ENCODE measurements at regions not wholly inside any gene's neighbourhood (a gene's known extent, or its start where the extent isn't known, plus 50 kb on each side); places are given as distances from the start of the nearest gene placed in this dataset.

DNA sequence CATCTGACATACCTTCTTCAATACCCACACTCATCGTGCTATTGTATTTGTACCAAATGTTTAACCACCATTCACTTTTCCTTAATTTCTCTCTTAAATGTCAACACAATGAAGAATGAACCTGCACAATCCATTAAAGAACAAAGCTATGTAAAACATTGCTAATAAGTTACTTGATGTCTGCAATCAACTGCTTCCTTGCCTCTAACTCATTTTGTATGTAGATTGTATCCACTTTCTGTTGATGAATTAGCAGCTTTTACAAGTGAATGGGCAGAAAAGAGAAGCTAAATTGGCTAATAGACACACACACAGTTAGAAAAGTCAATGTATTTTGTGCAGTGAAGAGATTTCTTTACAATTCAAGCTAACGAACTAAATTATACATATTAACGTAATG is 212.5 kb upstream of the NDST3 start:
- CTCF ChIA-PET, result no interaction called here
- intact Hi-C loops (cut with micrococcal nuclease), result no loop called here
- Mint-ChIP-seq H3K27me3 (no peaks in the 10 kb centered on the region), H3K4me3 (no peak overlapping the region), H3K4me1 (no peaks in the 10 kb centered on the region), H3K27ac (no peak overlapping the region), H3K9me3 (no peaks in the 10 kb centered on the region), H3K36me3 (ENCODE audit: low read depth) (no peaks in the 10 kb centered on the region)
- DNase-seq (no peak), ATAC-seq (ENCODE audit: low read depth) (no peak)
- POLR2A ChIA-PET, result no interaction called here
- TF ChIP-seq, protein P1, sequence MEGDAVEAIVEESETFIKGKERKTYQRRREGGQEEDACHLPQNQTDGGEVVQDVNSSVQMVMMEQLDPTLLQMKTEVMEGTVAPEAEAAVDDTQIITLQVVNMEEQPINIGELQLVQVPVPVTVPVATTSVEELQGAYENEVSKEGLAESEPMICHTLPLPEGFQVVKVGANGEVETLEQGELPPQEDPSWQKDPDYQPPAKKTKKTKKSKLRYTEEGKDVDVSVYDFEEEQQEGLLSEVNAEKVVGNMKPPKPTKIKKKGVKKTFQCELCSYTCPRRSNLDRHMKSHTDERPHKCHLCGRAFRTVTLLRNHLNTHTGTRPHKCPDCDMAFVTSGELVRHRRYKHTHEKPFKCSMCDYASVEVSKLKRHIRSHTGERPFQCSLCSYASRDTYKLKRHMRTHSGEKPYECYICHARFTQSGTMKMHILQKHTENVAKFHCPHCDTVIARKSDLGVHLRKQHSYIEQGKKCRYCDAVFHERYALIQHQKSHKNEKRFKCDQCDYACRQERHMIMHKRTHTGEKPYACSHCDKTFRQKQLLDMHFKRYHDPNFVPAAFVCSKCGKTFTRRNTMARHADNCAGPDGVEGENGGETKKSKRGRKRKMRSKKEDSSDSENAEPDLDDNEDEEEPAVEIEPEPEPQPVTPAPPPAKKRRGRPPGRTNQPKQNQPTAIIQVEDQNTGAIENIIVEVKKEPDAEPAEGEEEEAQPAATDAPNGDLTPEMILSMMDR (IDR thresholded peaks at IDR 0.05), result no peak

DNA sequence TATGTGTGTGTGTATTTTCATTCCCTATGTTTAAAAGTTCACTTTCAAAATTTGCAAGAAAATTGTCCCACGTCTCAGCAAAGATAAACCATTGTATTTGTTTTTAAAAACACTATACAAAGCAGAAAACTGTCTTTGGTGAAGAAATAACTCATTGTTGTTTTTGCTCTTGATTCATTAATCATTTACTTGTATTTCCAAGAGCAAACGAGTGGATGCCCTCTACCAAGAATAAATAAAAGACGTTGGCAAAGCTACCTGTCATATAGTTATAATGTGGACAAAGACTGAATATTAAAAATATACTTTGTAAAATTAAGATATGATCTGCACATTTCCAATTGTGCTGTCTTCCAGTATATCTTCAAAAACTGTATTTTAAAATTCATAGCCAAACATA is 210.9 kb upstream of the NDST3 start:
- no peaks in the 10 kb centered on the region for H3K9me3 Mint-ChIP-seq
- H3K4me1 Mint-ChIP-seq, result no peaks in the 10 kb centered on the region
- ATAC-seq (ENCODE audit: low read depth) (no peak), DNase-seq (no peak)
- no peaks in the 10 kb centered on the region for H3K27me3 Mint-ChIP-seq
- H3K4me3 Mint-ChIP-seq, result no peak overlapping the region
- intact Hi-C loops (cut with micrococcal nuclease), result no loop called here
- no peak overlapping the region for H3K27ac Mint-ChIP-seq
- no peaks in the 10 kb centered on the region for H3K36me3 Mint-ChIP-seq (ENCODE audit: low read depth)
- ChIA-PET CTCF (no interaction called here), POLR2A (no interaction called here)
- TF ChIP-seq, protein P1 (IDR thresholded peaks at IDR 0.05), result no peak

- no peaks in the 10 kb centered on the region for H3K9me3 Mint-ChIP-seq
- TF ChIP-seq, protein P1 (IDR thresholded peaks at IDR 0.05), result no peak
- H3K27ac Mint-ChIP-seq, result no peak overlapping the region
- no peak overlapping the region for H3K4me3 Mint-ChIP-seq
- no peaks in the 10 kb centered on the region for H3K36me3 Mint-ChIP-seq (ENCODE audit: low read depth)
- ChIA-PET CTCF (no interaction called here), POLR2A (no interaction called here)
- ATAC-seq (ENCODE audit: low read depth), result no peak
- DNase-seq, result no peak
- no peaks in the 10 kb centered on the region for H3K27me3 Mint-ChIP-seq
- intact Hi-C loops (cut with micrococcal nuclease), result no loop called here
- no peaks in the 10 kb centered on the region for H3K4me1 Mint-ChIP-seq
These were observed 208.7 kb upstream of the NDST3 start for GRCh38 chr4:117825600-117825999.

GRCh38 chr4:117831060-117831683 is 203.1 kb upstream of the NDST3 start:
- no peak for ATAC-seq (ENCODE audit: low read depth)
- DNase-seq, result no peak
- Mint-ChIP-seq H3K27me3 (no peaks in the 10 kb centered on the region), H3K36me3 (ENCODE audit: low read depth) (no peaks in the 10 kb centered on the region), H3K4me3 (no peak overlapping the region), H3K4me1 (no peaks in the 10 kb centered on the region), H3K27ac (no peak overlapping the region), H3K9me3 (no peaks in the 10 kb centered on the region)
- ChIA-PET CTCF (no interaction called here), POLR2A (no interaction called here)
- intact Hi-C loops (cut with micrococcal nuclease), result no loop called here
- TF ChIP-seq, protein P1 (IDR thresholded peaks at IDR 0.05), result no peak

DNA sequence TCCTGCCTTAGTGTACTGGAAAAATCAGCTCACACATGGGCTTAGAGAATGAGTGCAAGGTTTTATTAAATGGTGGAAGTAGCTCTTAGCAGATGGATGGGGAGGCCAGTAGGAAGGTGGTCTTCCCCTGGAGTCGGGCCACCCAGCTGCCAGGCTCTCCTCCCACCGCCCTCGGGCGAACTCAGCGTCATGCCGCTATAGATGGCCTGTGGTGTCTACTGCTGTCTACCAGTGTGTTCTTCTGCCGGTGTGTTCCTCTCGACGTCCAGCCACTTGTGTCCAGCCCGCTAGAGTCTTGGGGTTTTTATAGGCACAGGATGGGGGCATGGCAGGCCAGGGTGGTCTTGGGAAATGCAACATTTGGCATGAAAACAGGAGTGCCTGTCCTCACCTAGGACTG is 198.7 kb upstream of the NDST3 start:
- H3K4me3 Mint-ChIP-seq, result no peak overlapping the region
- TF ChIP-seq, protein P1 (IDR thresholded peaks at IDR 0.05), result no peak
- DNase-seq (no peak), ATAC-seq (ENCODE audit: low read depth) (no peak)
- H3K36me3 Mint-ChIP-seq (ENCODE audit: low read depth), result no peaks in the 10 kb centered on the region
- peaks cover 3% of the 10 kb centered on the region for H3K9me3 Mint-ChIP-seq
- no peak overlapping the region for H3K27ac Mint-ChIP-seq
- no peaks in the 10 kb centered on the region for H3K27me3 Mint-ChIP-seq
- ChIA-PET POLR2A (no interaction called here), CTCF (no interaction called here)
- H3K4me1 Mint-ChIP-seq, result no peaks in the 10 kb centered on the region
- intact Hi-C loops (cut with micrococcal nuclease), result no loop called here
